SK-N-MC (cell line): ENCODE measurements at regions not wholly inside any gene's neighbourhood (a gene's known extent, or its start where the extent isn't known, plus 50 kb on each side); places are given as distances from the start of the nearest gene placed in this dataset.

Source experiments
- DNase-seq: peaks from one replicate; pipeline ENCODE4 v3.0.0-alpha.2; 2011; ENCODE audit warnings: low read depth, low spot score
- H3K27ac ChIP-seq: fragments of 200-600 bp; sonication (generic); 2 replicates; pipeline ENCODE4 v1.5.1; 2016; ENCODE audit warnings: mixed run types
- H3K36me3 ChIP-seq: fragments of 200-600 bp; sonication (generic); 2 replicates; pipeline ENCODE4 v1.6.1; 2017; ENCODE audit warnings: antibody characterized with exemption, low read length, mixed read lengths; ENCODE audit not compliant: insufficient read depth
- H3K4me3 ChIP-seq: fragments of 200-600 bp; sonication (generic); 2 replicates; pipeline ENCODE4 v1.5.1; 2016
- H3K9ac ChIP-seq: fragments of 200-600 bp; sonication (generic); 2 replicates; pipeline ENCODE4 v1.8.0; 2017; ENCODE audit warnings: mixed run types, mixed read lengths; ENCODE audit not compliant: insufficient read length
- H3K9me3 ChIP-seq: fragments of 200-600 bp; sonication (generic); 2 replicates; pipeline ENCODE4 v1.6.1; 2017; ENCODE audit warnings: low read depth, mild to moderate bottlenecking, antibody characterized with exemption, low read length, moderate library complexity, mixed read lengths
- EZH2 ChIP-seq: fragments of 200-600 bp; sonication (generic); IDR thresholded peaks from one replicate; pipeline ENCODE4 v1.6.1; 2017; ENCODE audit warnings: antibody characterized with exemption
- FOXP2 ChIP-seq: optimal IDR thresholded peaks from 2 replicates; pipeline ENCODE3; 2011; ENCODE audit warnings: mild to moderate bottlenecking, moderate library complexity; ENCODE audit not compliant: insufficient read depth; ENCODE audit errors: extremely low read length, control extremely low read depth
- POLR2AphosphoS5 ChIP-seq: IDR thresholded peaks from 2 replicates; pipeline ENCODE4 v1.6.1; 2012; ENCODE audit warnings: mild to moderate bottlenecking, low read depth, low read length, borderline replicate concordance

DNA sequence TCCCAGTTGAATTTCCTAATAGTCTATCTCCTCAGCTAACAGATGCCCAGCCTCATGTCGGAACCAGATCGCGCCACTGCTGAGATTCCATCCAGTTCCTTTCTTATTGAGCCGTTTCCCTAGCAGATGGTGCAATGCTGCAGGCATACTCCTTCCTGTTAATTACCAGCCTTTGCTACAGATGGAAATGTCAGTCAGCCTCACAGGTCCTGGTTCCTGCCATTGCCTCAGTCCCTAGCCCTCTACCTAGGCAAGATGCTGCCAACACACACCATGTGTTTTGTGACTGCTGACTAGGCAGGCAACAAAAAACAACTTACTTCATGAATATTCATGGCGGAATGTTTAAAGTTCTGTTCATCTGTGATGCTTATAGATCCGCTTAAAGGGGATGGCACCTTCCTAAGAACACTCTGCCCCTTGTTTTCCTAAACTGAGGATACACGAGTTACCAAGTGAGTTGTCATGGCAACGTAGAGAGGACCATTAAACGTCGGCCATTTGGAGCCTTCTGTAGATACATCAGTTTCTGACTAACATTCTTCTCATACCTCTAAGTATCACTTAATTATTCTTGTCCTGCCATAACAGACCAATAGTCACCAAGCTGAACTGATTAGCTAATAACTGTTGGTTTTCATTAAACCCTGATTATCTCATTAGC is 749.5 kb downstream of the RNF144A start:
- Histone ChIP-seq H3K4me3 (no peak overlapping the region), H3K9me3 (no peaks in the 10 kb centered on the region), H3K36me3 (no peaks in the 10 kb centered on the region), H3K27ac (no peak overlapping the region), H3K9ac (no peak overlapping the region)
- no peak for DNase-seq
- TF ChIP-seq POLR2AphosphoS5 (no peak), FOXP2 (peak; percentile 24)

DNA sequence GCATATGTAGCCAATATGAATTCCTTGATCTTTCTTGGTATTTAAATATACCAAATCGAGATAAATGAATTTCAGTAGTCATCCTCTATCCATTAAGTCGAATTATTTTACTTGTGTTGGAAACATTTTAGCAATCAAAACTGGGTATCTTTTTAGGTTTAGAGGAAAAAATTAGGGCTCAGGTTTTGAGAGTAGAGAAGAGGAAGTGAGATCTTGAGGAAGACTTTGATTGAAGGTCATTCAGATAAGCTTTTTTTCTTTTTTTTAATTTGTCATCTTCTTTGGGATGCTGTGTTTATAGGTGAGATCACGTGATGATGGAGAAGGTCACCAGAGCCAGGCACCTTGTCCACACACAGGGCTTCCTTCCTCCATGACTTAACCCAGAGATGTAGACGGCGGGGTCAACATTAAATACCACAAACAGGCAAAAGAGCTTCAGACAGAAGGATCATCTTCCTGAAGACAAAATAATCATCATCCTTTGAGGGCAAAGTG is 750.1 kb downstream of the RNF144A start:
- no peak for DNase-seq
- Histone ChIP-seq H3K4me3 (no peak overlapping the region), H3K36me3 (no peaks in the 10 kb centered on the region), H3K9me3 (no peaks in the 10 kb centered on the region), H3K27ac (no peak overlapping the region), H3K9ac (no peak overlapping the region)
- TF ChIP-seq EZH2 (no peak), FOXP2 (no peak), POLR2AphosphoS5 (no peak)

DNA sequence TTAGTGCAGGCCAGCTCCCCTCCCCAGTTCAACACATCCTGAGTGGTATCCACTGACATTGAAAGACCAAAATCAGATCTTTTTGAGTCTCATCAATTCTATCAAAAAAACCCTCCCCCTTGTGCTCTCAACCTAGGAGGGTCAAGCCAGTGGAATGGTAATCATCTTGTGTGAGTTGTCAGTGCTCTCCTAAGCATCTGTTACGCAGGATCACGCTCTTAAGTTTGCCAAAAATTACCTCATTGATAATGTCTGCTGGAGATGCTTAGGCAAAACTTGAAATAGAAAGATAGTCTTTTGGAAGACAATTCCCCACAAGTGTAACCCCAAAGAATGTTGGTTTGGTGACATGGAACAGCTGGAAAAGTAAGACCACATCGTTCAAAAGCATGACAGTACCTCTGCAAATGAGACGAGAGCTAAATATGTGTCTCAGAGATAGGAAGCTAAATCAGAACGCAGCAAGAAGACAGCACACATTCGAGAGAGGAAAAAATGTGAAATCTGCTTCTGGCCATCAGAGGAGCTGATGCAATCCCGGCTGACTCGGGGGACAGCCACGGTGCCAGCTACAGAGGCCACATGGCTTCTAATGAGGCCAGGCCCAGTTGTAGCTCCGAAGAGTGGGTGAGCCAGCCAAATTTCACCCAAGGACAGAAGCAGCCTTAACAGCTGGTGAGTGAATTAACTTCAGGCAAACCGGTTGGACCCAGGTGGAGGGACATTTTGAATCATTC is 753.9 kb downstream of the RNF144A start:
- no peak for TF ChIP-seq EZH2
- no peak for TF ChIP-seq FOXP2
- no peak for TF ChIP-seq POLR2AphosphoS5
- DNase-seq = no peak

GRCh38 chr2:7672027-7672684 is 754.9 kb downstream of the RNF144A start:
- no peak overlapping the region for H3K9ac ChIP-seq
- no peak overlapping the region for H3K27ac ChIP-seq
- peak; percentile 50 for DNase-seq
- H3K4me3 ChIP-seq = no peak overlapping the region
- H3K36me3 ChIP-seq = no peaks in the 10 kb centered on the region
- TF ChIP-seq FOXP2 (no peak), EZH2 (no peak), POLR2AphosphoS5 (no peak)
- no peaks in the 10 kb centered on the region for H3K9me3 ChIP-seq

More for the DNA sequence above, 753.9 kb downstream of the RNF144A start:
- no peaks in the 10 kb centered on the region for H3K36me3 ChIP-seq
- peak overlapping the region; percentile 26 for H3K27ac ChIP-seq
- no peak overlapping the region for H3K4me3 ChIP-seq
- no peaks in the 10 kb centered on the region for H3K9me3 ChIP-seq
- H3K9ac ChIP-seq = peak overlapping the region; percentile 18

DNA sequence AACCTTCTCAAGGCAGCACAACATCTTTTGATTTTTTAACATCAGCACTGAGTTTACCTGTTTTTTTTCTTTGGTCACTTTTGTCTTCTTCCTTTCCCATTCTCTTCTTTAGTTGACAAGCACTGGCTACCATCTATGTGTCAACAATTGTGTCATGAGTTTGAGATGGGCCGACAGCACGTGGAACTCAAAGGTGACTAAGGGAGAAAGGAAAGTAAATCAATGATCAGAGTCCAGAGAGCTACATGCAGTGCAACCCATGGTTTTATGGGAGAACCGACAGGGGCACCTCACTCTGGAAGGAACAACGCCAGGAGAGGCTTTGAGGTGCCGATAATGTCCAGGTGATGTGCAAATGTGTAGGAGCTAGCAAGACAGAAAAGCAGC is 755.5 kb downstream of the RNF144A start:
- no peak overlapping the region for H3K4me3 ChIP-seq
- TF ChIP-seq FOXP2 (no peak), EZH2 (no peak), POLR2AphosphoS5 (no peak)
- H3K27ac ChIP-seq = no peak overlapping the region
- H3K9me3 ChIP-seq = no peaks in the 10 kb centered on the region
- no peaks in the 10 kb centered on the region for H3K36me3 ChIP-seq
- H3K9ac ChIP-seq = no peak overlapping the region
- DNase-seq = no peak

- H3K9ac ChIP-seq = no peak overlapping the region
- H3K4me3 ChIP-seq = no peak overlapping the region
- no peak overlapping the region for H3K27ac ChIP-seq
- DNase-seq = no peak
- no peaks in the 10 kb centered on the region for H3K36me3 ChIP-seq
- H3K9me3 ChIP-seq = no peaks in the 10 kb centered on the region
- TF ChIP-seq FOXP2 = no peak
- no peak for TF ChIP-seq POLR2AphosphoS5
- no peak for TF ChIP-seq EZH2
These were observed 755.9 kb downstream of the RNF144A start for GRCh38 chr2:7673101-7673500.

DNA sequence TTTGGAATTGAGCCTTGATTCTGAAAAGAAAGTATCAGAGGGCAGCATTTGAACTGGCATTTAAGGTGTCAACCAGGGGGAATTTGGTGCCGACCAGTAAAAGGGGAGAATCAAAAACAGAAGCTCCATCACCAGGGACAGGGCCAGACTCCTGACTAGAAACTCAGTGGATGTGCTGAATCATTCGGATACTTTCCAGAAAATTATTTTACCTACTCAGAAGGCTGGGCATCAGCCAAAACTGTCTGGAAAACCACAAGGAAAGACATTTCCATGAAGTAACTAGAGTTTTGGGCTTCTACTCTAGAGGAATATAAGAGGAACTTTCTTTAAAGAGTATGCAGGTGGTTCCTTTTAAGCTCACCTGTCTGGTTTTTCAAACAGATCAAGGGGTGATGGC is 756.6 kb downstream of the RNF144A start:
- Histone ChIP-seq H3K9me3 (no peaks in the 10 kb centered on the region), H3K36me3 (no peaks in the 10 kb centered on the region), H3K4me3 (no peak overlapping the region), H3K27ac (no peak overlapping the region), H3K9ac (no peak overlapping the region)
- DNase-seq = no peak
- TF ChIP-seq EZH2 (no peak), POLR2AphosphoS5 (no peak), FOXP2 (no peak)

DNA sequence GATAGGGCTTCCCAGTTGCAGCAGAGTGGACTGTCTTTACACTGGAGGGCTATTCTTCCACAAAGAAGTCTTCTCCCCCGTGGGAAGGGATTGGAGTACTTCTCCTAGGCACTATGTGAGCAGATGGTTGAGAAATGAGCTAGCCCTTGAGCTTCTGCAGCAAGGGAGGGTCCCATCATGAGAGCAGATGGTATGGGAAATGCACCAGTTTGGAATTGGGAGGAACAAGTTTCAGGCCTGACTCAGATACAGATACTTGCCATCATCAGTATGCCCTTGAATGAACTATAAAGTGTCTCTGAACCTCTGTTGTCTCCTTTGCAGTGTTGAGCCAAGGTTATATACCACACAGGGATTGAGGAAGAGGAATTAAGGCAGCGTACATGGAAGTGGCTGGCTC is 757.4 kb downstream of the RNF144A start:
- Histone ChIP-seq H3K4me3 (no peak overlapping the region), H3K36me3 (no peaks in the 10 kb centered on the region), H3K27ac (no peak overlapping the region), H3K9me3 (no peaks in the 10 kb centered on the region), H3K9ac (no peak overlapping the region)
- TF ChIP-seq FOXP2 (no peak), POLR2AphosphoS5 (no peak), EZH2 (no peak)
- DNase-seq = no peak

GRCh38 chr2:7676714-7677113 is 759.5 kb downstream of the RNF144A start:
- H3K9me3 ChIP-seq = no peaks in the 10 kb centered on the region
- TF ChIP-seq POLR2AphosphoS5 (no peak), EZH2 (no peak), FOXP2 (no peak)
- no peak overlapping the region for H3K9ac ChIP-seq
- no peak for DNase-seq
- H3K36me3 ChIP-seq = no peaks in the 10 kb centered on the region
- H3K27ac ChIP-seq = no peak overlapping the region
- no peak overlapping the region for H3K4me3 ChIP-seq
